Testis (tissue), 2 donors: ENCODE measurements at regions not wholly inside any gene's neighbourhood (a gene's known extent, or its start where the extent isn't known, plus 50 kb on each side); places are given as distances from the start of the nearest gene placed in this dataset.

Source experiments
- CTCF ChIP-seq, 3 experiments: fragments of 450-650 bp in 2 of 3; fragments of 200-600 bp in 1 of 3; sonication (generic) in 1 of 3; IDR thresholded peaks; one replicate each; pipeline ENCODE4 v1.5.1; 2016 to 2019; ENCODE audit warnings: antibody characterized with exemption in 3 of 3, mild to moderate bottlenecking in 2 of 3, moderate library complexity in 1 of 3
- POLR2A ChIP-seq: fragments of 450-650 bp; IDR thresholded peaks from one replicate; pipeline ENCODE4 v1.6.1; 2017; ENCODE audit warnings: antibody characterized with exemption, mild to moderate bottlenecking, moderate library complexity

DNA sequence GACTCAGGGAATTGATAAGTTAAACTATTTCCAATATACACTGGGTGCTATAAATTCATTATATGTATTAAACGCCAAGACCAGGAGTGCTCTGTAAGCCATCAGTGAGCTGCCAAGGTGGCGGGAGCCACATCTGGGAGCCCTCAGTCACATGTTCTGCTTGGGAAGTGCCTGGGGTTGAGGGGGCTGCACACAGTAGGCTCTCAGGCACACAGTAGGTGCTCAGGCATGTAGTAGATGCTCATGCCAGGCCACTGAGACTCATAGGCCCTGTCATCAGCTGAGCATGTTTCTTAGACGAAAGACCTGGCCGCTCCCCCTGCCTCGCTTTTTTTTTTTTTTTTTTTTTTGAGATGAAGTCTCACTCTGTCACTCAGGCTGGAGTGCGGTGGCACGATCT is 83.3 kb upstream of the BHLHE23 start:
- TF ChIP-seq CTCF (IDR thresholded peaks at IDR 0.05) (no peak), POLR2A (no peak)
